ENCODE measurements at regions not wholly inside any gene's neighbourhood (a gene's known extent, or its start where the extent isn't known, plus 50 kb on each side); places are given as distances from the start of the nearest gene placed in this dataset.

DNA sequence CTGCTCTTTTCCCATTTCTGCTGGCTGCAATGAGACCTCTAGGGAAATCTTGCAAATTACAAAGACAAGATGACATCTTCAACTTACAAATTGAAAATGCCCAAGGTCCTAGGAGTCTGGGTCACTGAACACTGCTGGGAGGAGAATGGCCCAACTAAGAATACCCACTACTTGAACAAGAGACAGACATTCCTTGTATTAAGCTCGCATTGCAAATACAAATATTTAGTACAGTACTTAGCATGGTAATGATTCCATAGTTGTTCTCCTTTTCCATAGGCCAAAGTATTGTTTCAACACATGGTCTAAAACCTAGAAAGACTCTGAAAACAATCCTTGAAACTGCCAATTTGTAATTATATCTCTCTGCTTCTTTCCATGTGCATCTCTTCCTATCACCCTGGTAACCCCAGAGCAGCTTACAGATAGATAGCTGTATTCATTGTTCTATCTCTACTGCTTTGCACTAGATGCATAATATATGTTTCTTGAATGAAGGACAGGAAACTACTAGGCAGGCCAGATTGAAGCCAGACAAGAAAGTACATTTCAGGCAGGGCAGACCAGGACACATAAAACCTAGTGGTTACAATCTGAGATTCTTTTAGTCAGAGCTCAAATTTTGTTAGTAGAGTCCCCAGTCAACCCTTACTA, 1545.7 kb upstream of the TENM4 start:
- TF ChIP-seq, protein P1, sequence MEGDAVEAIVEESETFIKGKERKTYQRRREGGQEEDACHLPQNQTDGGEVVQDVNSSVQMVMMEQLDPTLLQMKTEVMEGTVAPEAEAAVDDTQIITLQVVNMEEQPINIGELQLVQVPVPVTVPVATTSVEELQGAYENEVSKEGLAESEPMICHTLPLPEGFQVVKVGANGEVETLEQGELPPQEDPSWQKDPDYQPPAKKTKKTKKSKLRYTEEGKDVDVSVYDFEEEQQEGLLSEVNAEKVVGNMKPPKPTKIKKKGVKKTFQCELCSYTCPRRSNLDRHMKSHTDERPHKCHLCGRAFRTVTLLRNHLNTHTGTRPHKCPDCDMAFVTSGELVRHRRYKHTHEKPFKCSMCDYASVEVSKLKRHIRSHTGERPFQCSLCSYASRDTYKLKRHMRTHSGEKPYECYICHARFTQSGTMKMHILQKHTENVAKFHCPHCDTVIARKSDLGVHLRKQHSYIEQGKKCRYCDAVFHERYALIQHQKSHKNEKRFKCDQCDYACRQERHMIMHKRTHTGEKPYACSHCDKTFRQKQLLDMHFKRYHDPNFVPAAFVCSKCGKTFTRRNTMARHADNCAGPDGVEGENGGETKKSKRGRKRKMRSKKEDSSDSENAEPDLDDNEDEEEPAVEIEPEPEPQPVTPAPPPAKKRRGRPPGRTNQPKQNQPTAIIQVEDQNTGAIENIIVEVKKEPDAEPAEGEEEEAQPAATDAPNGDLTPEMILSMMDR (IDR thresholded peaks at IDR 0.05): no peak
- no peak for TF ChIP-seq POLR2A (IDR thresholded peaks at IDR 0.05)
- TF ChIP-seq EP300 (IDR thresholded peaks at IDR 0.05): no peak

Data from sigmoid colon (tissue), 4 donors.